ENCODE measurements at regions not wholly inside any gene's neighbourhood (a gene's known extent, or its start where the extent isn't known, plus 50 kb on each side); places are given as distances from the start of the nearest gene placed in this dataset.

DNA sequence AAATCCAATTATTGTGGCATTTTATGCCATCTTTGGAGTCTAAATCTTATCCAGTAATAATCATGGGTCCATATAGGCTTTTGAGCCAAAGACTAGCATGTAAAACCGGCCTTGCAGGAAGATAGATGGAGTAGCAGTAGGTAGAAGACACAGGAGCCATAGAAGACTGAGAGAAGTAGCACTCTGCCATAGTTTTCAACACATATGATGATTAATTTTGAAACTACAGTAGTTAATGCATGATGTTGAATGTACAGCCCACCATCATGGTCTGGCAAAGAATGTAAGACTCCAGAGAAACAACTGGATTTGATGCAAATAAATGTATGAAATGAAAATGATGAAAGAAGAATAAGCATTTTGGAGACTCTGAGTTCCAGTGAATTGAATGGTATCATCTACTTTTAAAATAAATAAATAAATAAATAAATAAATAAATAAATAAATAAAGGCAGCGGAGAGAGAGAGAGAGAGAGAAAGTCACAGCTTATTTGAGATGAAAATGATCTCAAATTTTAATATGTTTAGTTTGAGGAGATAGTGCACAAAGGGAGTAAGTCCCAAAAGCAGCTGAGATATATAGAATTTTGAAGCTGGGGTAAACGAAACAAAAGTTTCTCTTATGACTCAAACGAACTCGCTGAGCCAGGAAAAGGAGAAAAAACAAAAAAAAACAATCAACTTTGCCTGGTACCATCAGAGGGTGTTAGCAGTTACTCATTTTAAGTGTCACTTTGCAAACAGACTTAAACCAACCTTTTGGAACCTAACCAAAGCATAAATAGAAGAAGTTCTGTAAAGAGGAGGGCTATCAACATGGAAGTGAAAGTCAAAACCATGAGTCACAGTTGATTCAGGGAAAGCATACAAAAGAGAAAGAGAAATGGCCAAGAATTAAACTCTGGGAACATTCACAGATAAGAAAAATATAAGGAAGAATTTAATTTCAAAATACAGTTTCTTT lies 388.7 kb downstream of the CETN3 start:
- BruUV-seq (replicated peaks), result no TSS peak
- Histone ChIP-seq H3K9me3 (ENCODE audit: control insufficient read depth, insufficient read depth, low read depth, low read length) (peaks cover 3% of the 10 kb centered on the region; the same call in 1 of the 2 replicates), H3K27me3 (ENCODE audit: control insufficient read depth, insufficient read depth, low read length) (no peaks in the 10 kb centered on the region), H3K27ac (ENCODE audit: low read length) (peak overlapping the region; percentile 77), H3K4me1 (ENCODE audit: control insufficient read depth, insufficient read depth, low read length) (peaks cover 12% of the 10 kb centered on the region), H3K36me3 (ENCODE audit: control insufficient read depth, insufficient read depth, low read length) (no peaks in the 10 kb centered on the region), H3K4me3 (ENCODE audit: low read depth in 2 of 2, low read length in 2 of 2) (peak overlapping the region; percentile 36 to 40; a peak in 3 of 4 replicates)
- POLR2A ChIA-PET, result interaction anchor here (0.5 kb wide), 1 partner anchor 91 kb away, joined by 3 read pairs; no protein-coding TSS in a partner anchor
- ATAC-seq, result peak; percentile 98
- TF ChIP-seq POLR2AphosphoS5 (IDR thresholded peaks at IDR 0.05; ENCODE audit: low read depth, low read length) (peak; percentile 47; the same call in 1 of the 2 replicates), SIN3A (IDR thresholded peaks at IDR 0.05; ENCODE audit: borderline replicate concordance, insufficient read depth, low read depth, low read length) (no peak), TCF7L2 (IDR thresholded peaks at IDR 0.05; ENCODE audit: low read depth, low read length) (no peak)
- TF ChIP-seq, protein P1, sequence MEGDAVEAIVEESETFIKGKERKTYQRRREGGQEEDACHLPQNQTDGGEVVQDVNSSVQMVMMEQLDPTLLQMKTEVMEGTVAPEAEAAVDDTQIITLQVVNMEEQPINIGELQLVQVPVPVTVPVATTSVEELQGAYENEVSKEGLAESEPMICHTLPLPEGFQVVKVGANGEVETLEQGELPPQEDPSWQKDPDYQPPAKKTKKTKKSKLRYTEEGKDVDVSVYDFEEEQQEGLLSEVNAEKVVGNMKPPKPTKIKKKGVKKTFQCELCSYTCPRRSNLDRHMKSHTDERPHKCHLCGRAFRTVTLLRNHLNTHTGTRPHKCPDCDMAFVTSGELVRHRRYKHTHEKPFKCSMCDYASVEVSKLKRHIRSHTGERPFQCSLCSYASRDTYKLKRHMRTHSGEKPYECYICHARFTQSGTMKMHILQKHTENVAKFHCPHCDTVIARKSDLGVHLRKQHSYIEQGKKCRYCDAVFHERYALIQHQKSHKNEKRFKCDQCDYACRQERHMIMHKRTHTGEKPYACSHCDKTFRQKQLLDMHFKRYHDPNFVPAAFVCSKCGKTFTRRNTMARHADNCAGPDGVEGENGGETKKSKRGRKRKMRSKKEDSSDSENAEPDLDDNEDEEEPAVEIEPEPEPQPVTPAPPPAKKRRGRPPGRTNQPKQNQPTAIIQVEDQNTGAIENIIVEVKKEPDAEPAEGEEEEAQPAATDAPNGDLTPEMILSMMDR (IDR thresholded peaks at IDR 0.05), result no peak
- TF ChIP-seq, protein P2, sequence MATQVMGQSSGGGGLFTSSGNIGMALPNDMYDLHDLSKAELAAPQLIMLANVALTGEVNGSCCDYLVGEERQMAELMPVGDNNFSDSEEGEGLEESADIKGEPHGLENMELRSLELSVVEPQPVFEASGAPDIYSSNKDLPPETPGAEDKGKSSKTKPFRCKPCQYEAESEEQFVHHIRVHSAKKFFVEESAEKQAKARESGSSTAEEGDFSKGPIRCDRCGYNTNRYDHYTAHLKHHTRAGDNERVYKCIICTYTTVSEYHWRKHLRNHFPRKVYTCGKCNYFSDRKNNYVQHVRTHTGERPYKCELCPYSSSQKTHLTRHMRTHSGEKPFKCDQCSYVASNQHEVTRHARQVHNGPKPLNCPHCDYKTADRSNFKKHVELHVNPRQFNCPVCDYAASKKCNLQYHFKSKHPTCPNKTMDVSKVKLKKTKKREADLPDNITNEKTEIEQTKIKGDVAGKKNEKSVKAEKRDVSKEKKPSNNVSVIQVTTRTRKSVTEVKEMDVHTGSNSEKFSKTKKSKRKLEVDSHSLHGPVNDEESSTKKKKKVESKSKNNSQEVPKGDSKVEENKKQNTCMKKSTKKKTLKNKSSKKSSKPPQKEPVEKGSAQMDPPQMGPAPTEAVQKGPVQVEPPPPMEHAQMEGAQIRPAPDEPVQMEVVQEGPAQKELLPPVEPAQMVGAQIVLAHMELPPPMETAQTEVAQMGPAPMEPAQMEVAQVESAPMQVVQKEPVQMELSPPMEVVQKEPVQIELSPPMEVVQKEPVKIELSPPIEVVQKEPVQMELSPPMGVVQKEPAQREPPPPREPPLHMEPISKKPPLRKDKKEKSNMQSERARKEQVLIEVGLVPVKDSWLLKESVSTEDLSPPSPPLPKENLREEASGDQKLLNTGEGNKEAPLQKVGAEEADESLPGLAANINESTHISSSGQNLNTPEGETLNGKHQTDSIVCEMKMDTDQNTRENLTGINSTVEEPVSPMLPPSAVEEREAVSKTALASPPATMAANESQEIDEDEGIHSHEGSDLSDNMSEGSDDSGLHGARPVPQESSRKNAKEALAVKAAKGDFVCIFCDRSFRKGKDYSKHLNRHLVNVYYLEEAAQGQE (IDR thresholded peaks at IDR 0.05; ENCODE audit: insufficient read depth in 1 of 2, low read depth in 2 of 2, low read length in 1 of 2), result no peak
- DNase-seq (ENCODE audit: low read depth, low spot score), result peak; percentile 80
- intact Hi-C loops (cut with micrococcal nuclease; ENCODE audit: unreplicated experiment) (no loop called here), in situ Hi-C loops (cut with HindIII; ENCODE audit: low pct_unique_long_range_greater_than_20kb, low sequenced_read_pairs) (no loop called here)
- CTCF ChIA-PET, result no interaction called here

DNA sequence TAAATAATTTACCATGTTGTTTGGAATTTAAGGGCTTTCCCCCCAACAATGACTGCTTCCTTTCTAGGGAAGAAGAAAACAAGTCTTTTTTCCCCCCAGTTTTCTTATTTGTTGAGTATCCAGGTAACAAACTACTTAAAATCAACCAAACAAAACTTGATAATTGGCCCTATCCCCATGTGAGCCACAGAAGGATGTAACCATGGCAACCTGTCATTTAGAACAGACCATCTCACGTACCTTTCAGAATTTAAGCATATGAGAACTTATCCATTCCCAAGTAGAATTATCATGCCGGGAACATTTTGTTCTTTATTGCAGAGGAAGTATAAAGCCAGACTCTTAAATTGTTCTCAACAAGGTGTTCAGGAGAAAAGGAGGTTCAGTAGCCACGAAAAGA lies 392.3 kb downstream of the CETN3 start:
- no TSS peak for BruUV-seq (replicated peaks)
- H3K9me3 ChIP-seq (ENCODE audit: control insufficient read depth, insufficient read depth, low read depth, low read length), result peaks cover under 1% of the 10 kb centered on the region; the same call in 1 of the 2 replicates
- intact Hi-C loops (cut with micrococcal nuclease; ENCODE audit: unreplicated experiment) (loop anchor here (5.0 kb wide), 1 partner anchor 280 kb away; no protein-coding TSS in a partner anchor), in situ Hi-C loops (cut with HindIII; ENCODE audit: low pct_unique_long_range_greater_than_20kb, low sequenced_read_pairs) (no loop called here)
- no peaks in the 10 kb centered on the region for H3K27me3 ChIP-seq (ENCODE audit: control insufficient read depth, insufficient read depth, low read length)
- POLR2A ChIA-PET, result no interaction called here
- CTCF ChIA-PET, result no interaction called here
- no peaks in the 10 kb centered on the region for H3K36me3 ChIP-seq (ENCODE audit: control insufficient read depth, insufficient read depth, low read length)
- no peak overlapping the region for H3K27ac ChIP-seq (ENCODE audit: low read length)
- ATAC-seq, result no peak
- DNase-seq (ENCODE audit: low read depth, low spot score), result no peak
- peaks cover 12% of the 10 kb centered on the region for H3K4me1 ChIP-seq (ENCODE audit: control insufficient read depth, insufficient read depth, low read length)
- no peak overlapping the region for H3K4me3 ChIP-seq (ENCODE audit: low read depth in 2 of 2, low read length in 2 of 2)
- no peak for TF ChIP-seq SIN3A (IDR thresholded peaks at IDR 0.05; ENCODE audit: borderline replicate concordance, insufficient read depth, low read depth, low read length)
- TF ChIP-seq, protein P2 (IDR thresholded peaks at IDR 0.05; ENCODE audit: insufficient read depth in 1 of 2, low read depth in 2 of 2, low read length in 1 of 2), result no peak
- TF ChIP-seq, protein P1 (IDR thresholded peaks at IDR 0.05), result no peak
- TF ChIP-seq POLR2AphosphoS5 (IDR thresholded peaks at IDR 0.05; ENCODE audit: low read depth, low read length), result no peak
- TF ChIP-seq TCF7L2 (IDR thresholded peaks at IDR 0.05; ENCODE audit: low read depth, low read length), result no peak
